ENCODE measurements at regions not wholly inside any gene's neighbourhood (a gene's known extent, or its start where the extent isn't known, plus 50 kb on each side); places are given as distances from the start of the nearest gene placed in this dataset.

- TF ChIP-seq CTCF (IDR thresholded peaks at IDR 0.05; ENCODE audit: insufficient read depth, low read length) (no peak), POLR2AphosphoS5 (IDR thresholded peaks at IDR 0.05; ENCODE audit: low read depth) (no peak)
These were observed 211.0 kb upstream of the LMCD1 start for GRCh38 chr3:8290611-8291010.

All from HL-60 (cell line).